OCI-LY3 (cell line): ENCODE measurements at regions not wholly inside any gene's neighbourhood (a gene's known extent, or its start where the extent isn't known, plus 50 kb on each side); places are given as distances from the start of the nearest gene placed in this dataset.
"Not testable (repeated sequence)": the region's sequence is repeated elsewhere in the genome, so short reads cannot be mapped to it uniquely, and the experiment has no call there.

Experiments
- H2AFZ ChIP-seq: fragments of 200-600, 300-600 bp; shearing (Covaris generic); 2 replicates; pipeline ENCODE4 v1.6.0; 2014; ENCODE audit warnings: antibody characterized with exemption, low read depth, low read length
- H3K27ac ChIP-seq: fragments of 200-600, 300-600 bp; sonication (generic); 2 replicates; pipeline ENCODE4 v1.5.1; 2014; ENCODE audit warnings: mild to moderate bottlenecking, low read length, moderate library complexity, mixed read lengths
- H3K27me3 ChIP-seq: fragments of 200-600, 300-600 bp; sonication (generic); 2 replicates; pipeline ENCODE4 v1.6.1; 2014; ENCODE audit warnings: low read depth, low read length, mixed read lengths
- H3K36me3 ChIP-seq: fragments of 200-600, 300-600 bp; sonication (generic); replicated peaks from 2 replicates; pipeline ENCODE3; 2014; ENCODE audit warnings: low read depth, low read length, mixed read lengths
- H3K4me1 ChIP-seq: fragments of 300-600, 200-600 bp; sonication (generic); 2 replicates; pipeline ENCODE4 v1.6.1; 2014; ENCODE audit warnings: low read length, mixed read lengths
- H3K4me2 ChIP-seq: fragments of 200-600, 300-600 bp; sonication (generic); 2 replicates; pipeline ENCODE4 v1.6.1; 2014; ENCODE audit warnings: low read length, mixed read lengths
- H3K4me3 ChIP-seq: fragments of 300-600, 200-600 bp; sonication (generic); 2 replicates; pipeline ENCODE4 v1.5.1; 2014; ENCODE audit warnings: antibody characterized with exemption, mild to moderate bottlenecking, low read length, moderate library complexity
- H3K79me2 ChIP-seq: fragments of 300-600, 200-600 bp; shearing (Covaris generic); 2 replicates; pipeline ENCODE4 v1.6.1; 2014; ENCODE audit warnings: mild to moderate bottlenecking, low read length, mixed read lengths
- H3K9ac ChIP-seq: fragments of 300-600, 200-600 bp; shearing (Covaris generic); 2 replicates; pipeline ENCODE4 v1.6.0; 2014; ENCODE audit warnings: mild to moderate bottlenecking, low read length, moderate library complexity
- H3K9me3 ChIP-seq: fragments of 200-600, 300-600 bp; shearing (Covaris generic); 2 replicates; pipeline ENCODE4 v1.6.1; 2014; ENCODE audit warnings: low read length, mixed read lengths; ENCODE audit not compliant: insufficient read depth
- H4K20me1 ChIP-seq: fragments of 200-600, 300-600 bp; sonication (generic); 2 replicates; pipeline ENCODE4 v1.6.1; 2016; ENCODE audit warnings: low read length, mixed read lengths; ENCODE audit not compliant: insufficient read depth
- CTCF ChIP-seq: fragments of 200-600, 300-600 bp; sonication (generic); IDR thresholded peaks from 2 replicates; pipeline ENCODE4 v1.5.1; 2014; ENCODE audit warnings: antibody characterized with exemption, low read length, low read depth
- EZH2phosphoT487 ChIP-seq: fragments of 200-600 bp; shearing (Covaris generic); IDR thresholded peaks from 2 replicates; pipeline ENCODE4 v1.6.1; 2018; ENCODE audit warnings: antibody characterized with exemption, mixed run types, low read depth

- TF ChIP-seq CTCF (no peak), EZH2phosphoT487 (no peak)
- Histone ChIP-seq H3K27me3 (peaks cover 11% of the 10 kb centered on the region), H3K36me3 (no peaks in the 10 kb centered on the region), H2AFZ (no peak overlapping the region), H3K9ac (no peak overlapping the region), H4K20me1 (no peaks in the 10 kb centered on the region), H3K4me2 (no peak overlapping the region), H3K27ac (no peak overlapping the region), H3K4me3 (no peak overlapping the region), H3K4me1 (no peaks in the 10 kb centered on the region), H3K9me3 (no peaks in the 10 kb centered on the region), H3K79me2 (no peaks in the 10 kb centered on the region)
These were observed 148.8 kb upstream of the SFSWAP start for GRCh38 chr12:131561891-131562684.

- H3K27me3 ChIP-seq = peaks cover 17% of the 10 kb centered on the region
- not testable (repeated sequence) for H3K4me2 ChIP-seq, H3K79me2 ChIP-seq, H3K4me3 ChIP-seq, H3K36me3 ChIP-seq, H2AFZ ChIP-seq, H3K4me1 ChIP-seq, H3K9me3 ChIP-seq, H3K9ac ChIP-seq, H3K27ac ChIP-seq, H4K20me1 ChIP-seq
These were observed 146.7 kb upstream of the SFSWAP start for GRCh38 chr12:131564138-131564727.

GRCh38 chr12:131564845-131565244, 146.0 kb upstream of the SFSWAP start:
- H3K4me2 ChIP-seq = no peak overlapping the region

GRCh38 chr12:131565267-131566015, 145.4 kb upstream of the SFSWAP start:
- H3K79me2 ChIP-seq = no peaks in the 10 kb centered on the region
- no peak overlapping the region for H2AFZ ChIP-seq
- H3K4me1 ChIP-seq = no peaks in the 10 kb centered on the region
- H4K20me1 ChIP-seq = no peaks in the 10 kb centered on the region
- TF ChIP-seq EZH2phosphoT487 = no peak
- H3K9ac ChIP-seq = no peak overlapping the region
- H3K36me3 ChIP-seq = no peaks in the 10 kb centered on the region
- H3K4me2 ChIP-seq = no peak overlapping the region
- H3K27me3 ChIP-seq = peaks cover 17% of the 10 kb centered on the region
- H3K9me3 ChIP-seq = no peaks in the 10 kb centered on the region
- H3K4me3 ChIP-seq = no peak overlapping the region
- no peak overlapping the region for H3K27ac ChIP-seq

More at GRCh38 chr12:131564845-131565244, 146.0 kb upstream of the SFSWAP start:
- H2AFZ ChIP-seq = no peak overlapping the region
- no peaks in the 10 kb centered on the region for H3K9me3 ChIP-seq
- no peak overlapping the region for H3K9ac ChIP-seq
- no peaks in the 10 kb centered on the region for H4K20me1 ChIP-seq
- H3K4me3 ChIP-seq = no peak overlapping the region
- H3K79me2 ChIP-seq = no peaks in the 10 kb centered on the region
- TF ChIP-seq CTCF (no peak), EZH2phosphoT487 (no peak)
- no peaks in the 10 kb centered on the region for H3K36me3 ChIP-seq
- no peak overlapping the region for H3K27ac ChIP-seq
- H3K4me1 ChIP-seq = no peaks in the 10 kb centered on the region
- H3K27me3 ChIP-seq = peaks cover 17% of the 10 kb centered on the region

- Histone ChIP-seq H3K27ac (no peak overlapping the region), H3K4me1 (no peaks in the 10 kb centered on the region), H4K20me1 (no peaks in the 10 kb centered on the region), H3K27me3 (peaks cover 13% of the 10 kb centered on the region), H3K9ac (no peak overlapping the region), H3K79me2 (no peaks in the 10 kb centered on the region), H3K9me3 (no peaks in the 10 kb centered on the region), H2AFZ (no peak overlapping the region), H3K36me3 (no peaks in the 10 kb centered on the region), H3K4me2 (no peak overlapping the region), H3K4me3 (no peak overlapping the region)
- no peak for TF ChIP-seq EZH2phosphoT487
- no peak for TF ChIP-seq CTCF
These were observed 142.6 kb upstream of the SFSWAP start for GRCh38 chr12:131568336-131568735.
